SIG-M5 treated with dmso at 0.1 percent for 504 hours (cell line): ENCODE measurements at regions not wholly inside any gene's neighbourhood (a gene's known extent, or its start where the extent isn't known, plus 50 kb on each side); places are given as distances from the start of the nearest gene placed in this dataset.

ENCODE experiments used
- DNase-seq: peaks from one replicate; lab custom pipeline; 2025; ENCODE audit not compliant: unreplicated experiment; lab: John Stamatoyannopoulos, UW

DNA sequence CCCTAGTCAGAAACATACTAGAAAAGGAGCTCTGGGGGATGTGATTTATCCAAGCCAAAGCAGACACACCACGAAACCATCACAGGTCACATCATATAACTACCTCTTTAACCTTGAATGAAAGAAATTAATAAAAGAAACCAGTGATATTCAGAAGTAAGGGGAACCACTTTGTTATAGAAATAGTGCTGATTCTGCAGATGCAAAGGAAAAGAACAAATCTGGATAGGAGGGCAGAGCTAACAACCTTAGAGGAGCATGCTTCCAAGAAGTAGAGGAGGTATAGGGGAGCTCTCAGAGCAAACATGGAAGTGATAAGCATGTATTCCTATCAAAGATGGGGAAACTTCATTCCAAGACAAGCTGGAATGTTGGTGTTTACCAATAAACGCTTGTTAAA, 117.0 kb upstream of the MDM1 start:
- no peak for DNase-seq

DNA sequence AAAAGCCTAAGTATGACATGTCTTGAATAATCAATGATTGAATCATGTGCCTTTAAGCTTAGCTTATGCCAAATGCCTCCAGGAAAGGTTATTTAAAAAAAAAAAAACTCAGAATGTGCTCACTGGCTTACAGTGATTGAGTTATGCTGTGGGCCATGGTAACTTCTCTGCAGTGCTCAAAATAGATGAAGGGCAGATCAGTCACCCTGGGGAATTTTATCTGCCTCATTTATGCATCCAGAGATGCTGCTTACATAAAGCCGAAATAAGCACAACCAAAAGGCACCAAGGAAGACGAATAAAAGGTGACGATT, 118.7 kb upstream of the MDM1 start:
- no peak for DNase-seq

DNA sequence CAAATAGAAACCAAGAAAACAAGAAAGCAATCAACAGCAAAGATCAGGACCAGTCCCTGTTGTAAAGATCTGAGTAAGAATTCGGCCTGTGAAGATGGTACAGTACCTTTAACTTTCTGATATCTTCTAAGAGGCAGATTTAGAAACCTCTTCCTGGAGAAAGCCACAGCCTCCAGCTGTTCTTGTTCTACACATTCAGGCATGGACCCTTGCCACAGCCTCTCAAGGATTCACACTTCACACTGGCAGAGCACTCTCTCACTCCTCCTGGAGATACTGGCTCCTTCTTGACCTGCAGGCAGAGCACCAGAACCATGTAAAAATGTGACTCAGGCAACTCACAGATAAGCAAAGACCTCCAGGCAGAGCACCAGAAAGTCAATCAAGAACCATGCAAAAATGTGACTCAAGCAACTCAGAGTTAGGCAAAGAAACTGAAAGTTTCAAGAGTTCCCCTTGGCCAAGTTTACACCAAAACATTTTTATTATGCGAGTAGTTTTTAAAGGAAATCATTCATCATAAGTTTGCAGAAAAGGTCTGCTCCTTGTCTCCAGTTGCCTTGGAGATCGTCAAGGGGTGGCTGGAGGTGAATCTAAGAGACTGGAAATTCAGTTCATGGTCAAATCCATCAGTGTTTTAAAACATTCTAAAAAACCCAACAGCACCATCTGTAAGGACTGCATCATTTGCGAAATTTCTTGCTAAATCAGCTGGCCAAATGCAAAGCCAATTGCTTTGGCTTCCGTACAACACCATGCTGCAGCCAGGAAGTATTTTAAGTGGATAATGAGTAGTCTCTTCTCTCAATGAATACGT, 119.3 kb upstream of the MDM1 start:
- DNase-seq, result peak; percentile 35

DNA sequence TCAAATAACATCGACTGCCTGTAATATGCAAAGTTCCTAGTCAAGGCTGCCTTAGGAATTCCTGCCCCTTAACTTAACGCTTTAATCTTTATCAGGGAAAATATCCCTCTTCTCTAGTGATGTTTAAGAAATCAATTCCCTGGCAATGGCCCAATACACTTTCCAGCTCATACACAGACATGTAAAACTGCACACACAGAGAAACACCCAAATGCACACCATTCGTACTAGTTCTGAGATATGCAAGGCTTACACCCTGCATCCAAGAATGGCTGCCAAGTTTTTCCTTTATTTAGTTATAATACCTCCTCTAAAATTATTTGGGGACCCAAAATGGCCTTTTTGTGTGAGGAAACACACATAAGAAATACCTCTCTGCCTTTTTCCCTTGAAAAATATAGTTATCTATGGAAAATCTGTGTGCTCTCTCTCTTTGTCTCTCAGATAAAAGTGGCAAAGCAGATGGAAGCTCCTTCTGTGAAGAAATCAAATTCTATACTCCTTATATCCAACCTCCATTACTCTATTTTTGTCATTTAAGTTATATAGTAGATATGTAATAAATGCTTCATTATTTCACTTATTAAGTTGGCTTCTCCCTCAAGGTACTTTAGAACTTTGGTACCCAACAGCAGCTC, 120.0 kb upstream of the MDM1 start:
- no peak for DNase-seq

DNA sequence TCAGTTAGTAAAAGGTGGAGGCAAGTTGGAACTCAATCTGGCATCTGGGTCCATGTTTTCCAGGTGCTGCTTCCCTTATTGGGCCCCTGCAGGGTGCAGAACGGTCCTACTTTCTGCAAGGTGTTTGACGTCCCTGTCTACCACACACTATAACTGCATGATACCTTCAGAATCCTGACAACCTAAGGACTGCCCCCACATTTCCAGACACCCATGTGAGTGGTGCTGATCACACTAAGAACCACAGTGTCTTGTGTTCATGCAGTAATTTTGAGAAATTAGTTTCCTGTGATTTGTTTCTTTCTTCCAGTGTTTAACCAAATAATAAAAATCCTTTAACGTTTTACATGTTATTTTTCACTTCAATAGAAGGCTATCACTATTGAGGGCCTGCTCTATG, 121.1 kb upstream of the MDM1 start:
- DNase-seq, result no peak

DNA sequence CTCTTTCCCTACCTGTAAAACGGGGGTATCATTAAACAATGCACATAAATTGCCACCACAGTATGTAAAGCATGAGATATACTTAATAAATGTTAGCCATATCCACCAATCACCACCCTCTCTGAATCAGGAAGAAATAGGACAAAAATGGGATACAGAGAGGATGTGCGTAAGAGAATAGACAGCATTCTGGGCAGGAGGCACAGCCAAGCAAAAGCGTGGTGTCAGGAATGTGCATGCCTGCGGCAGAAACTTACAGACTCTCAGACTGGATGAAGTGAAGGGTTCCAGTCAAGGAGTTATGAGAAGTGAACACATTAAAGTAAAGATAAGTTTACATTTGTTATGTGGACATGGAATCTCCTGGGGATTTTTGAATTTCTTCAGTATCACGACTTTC, 121.7 kb upstream of the MDM1 start:
- no peak for DNase-seq

DNA sequence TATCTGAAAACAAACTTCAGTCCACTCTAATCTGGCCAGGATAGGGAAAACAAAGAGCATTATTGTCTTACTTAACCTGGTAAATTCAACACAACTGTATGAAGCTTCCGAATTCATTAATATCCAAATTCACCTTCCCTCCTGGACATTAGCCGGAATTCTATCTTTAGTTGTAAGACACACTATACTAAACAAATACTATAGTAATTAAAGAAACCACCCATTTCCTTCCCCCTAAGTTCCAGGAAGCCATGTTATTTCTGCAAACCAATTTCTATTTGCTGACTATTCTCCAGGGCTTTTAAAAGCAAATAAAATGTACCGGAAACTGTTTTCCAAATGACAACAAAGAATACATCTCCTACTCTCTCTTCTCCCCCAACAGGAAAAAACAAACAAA, 122.7 kb upstream of the MDM1 start:
- no peak for DNase-seq

DNA sequence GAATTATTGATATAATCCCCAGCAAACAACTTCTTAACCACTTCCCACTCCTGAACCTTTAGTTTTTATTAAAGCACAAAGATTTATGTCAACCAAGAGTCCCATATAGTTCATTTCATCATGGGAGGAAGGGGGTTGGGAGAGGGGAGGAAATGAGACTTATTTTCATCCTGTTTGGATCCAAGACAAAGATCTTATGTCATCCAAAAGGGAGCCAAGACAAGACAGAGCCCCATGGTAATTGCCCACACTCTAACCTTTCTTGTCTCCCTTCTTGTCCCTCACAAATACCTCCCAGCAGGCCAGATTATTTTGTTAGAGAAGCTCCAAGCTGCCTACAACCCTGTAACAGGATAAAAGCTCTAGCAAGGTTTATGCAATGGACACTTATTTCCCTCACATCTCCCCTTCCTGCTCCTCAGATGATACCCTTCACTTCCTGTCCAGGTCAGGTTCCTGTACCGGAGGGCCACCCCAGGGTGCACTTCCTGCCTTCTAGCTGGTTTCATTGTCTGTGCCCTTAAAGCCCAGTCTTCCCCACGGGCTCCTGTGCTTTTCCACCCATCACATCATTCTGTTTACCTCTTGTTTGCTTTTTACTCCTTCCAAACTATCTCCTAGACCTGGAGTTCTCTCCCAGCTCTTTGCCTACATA, 123.7 kb upstream of the MDM1 start:
- no peak for DNase-seq

DNA sequence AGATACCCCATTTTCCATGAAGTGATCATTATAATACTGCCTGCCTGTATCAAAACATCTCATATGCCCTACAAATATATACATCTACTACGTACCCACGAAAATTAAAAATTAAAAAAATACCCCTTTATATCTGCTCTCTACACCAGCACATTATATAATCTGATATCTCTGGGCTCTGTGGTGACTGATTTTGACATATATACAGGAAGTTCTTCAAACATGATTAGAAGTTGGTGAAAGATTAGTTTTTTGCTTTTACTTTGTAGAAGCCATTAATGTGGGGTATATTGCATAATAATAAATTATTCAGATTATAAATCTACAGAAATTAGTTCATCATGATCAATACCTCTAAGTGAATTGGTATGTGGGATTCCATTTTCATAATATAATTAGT, 126.7 kb upstream of the MDM1 start:
- no peak for DNase-seq

DNA sequence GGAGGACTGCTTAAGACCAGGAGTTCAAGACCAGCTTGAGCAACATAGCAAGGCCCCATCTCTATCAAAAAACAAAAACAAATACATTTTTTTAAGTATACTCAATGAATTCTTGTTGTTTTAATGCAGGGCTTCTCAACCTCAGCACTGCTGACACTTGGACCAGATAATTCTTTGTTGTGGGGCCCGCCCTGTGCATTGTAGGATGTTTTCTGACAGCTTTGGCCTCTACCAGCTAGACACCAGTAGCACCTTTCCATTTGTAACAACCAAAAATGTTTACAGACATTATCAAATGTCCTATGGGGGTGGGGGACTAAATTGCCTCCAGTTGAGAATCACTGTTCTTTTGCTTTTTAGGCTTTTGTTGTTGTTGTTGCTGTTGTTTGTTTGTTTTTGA, 128.1 kb upstream of the MDM1 start:
- DNase-seq, result no peak

DNA sequence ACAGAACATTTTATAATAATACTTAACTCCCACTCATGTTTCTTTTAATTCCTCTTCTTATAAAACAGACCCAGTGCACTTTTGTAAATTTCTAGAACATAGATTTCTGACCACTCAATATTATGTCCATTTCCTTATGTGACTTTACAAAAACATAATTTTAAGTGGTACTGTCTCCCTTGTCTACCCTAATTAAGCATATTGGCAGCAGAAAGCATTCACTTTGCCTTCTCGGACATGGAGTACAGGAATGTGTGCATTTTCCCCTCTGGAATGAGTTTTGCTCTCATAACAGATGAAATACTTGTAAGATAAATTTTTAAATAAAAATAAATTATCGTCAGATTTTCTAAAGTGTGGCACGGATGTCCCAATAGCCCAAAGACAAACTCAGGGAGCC, 129.5 kb upstream of the MDM1 start:
- DNase-seq, result no peak

DNA sequence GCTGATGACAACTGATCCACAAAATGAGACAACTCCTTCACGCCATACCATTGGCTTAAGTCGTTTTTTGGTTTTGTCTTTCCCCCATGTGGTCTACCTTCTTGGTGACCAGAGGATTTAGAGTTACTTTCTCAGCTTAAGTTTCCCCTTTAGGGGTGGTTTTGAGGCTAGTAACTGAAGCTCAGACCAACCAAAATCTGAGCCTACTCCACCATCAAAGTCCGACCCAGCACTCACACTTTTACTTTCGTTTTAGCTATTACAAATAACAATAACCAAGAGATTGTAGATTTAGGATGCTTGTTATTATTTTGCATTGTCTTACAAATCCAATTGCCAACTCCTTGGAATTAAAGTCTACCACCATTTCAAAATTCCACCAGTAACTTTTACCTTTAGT, 130.6 kb upstream of the MDM1 start:
- no peak for DNase-seq

DNA sequence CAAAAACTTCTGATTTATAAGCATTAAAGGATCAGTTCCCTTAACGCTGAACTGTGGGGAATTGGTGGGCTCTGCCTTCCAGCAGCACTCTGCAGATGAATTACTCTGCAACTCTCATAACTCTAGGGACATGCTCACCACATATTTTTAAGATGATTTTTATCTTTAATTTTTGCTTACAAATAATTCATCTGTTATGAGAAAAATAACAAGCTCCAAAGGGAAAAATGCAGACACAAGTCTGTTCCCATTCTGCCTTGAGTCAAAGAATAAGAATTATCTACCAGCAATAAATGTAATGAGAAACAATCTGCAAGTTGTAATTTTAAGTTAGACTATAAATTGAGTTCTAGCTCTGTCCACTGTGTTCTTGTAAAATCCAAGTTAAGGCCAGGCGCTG, 133.1 kb upstream of the MDM1 start:
- no peak for DNase-seq

DNA sequence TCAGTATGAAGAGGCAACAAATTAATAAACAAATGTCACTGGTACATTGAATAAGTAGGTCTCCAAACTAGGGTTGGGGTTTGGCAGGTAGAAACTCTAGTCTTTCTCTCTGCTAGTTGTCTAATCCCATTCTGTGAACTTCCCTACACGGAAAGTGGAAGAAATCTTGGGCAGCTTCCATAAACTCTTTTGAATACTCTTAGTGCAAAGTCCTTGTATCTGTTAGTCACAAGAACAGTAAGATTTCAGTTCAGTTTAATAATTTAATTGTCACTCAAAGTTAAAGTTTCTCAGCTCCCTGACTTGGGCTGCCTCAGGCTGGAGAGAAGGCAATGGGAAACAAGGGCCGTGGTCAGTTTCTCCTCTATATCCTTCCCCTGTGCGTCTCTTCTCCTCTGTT, 135.4 kb upstream of the MDM1 start:
- no peak for DNase-seq

DNA sequence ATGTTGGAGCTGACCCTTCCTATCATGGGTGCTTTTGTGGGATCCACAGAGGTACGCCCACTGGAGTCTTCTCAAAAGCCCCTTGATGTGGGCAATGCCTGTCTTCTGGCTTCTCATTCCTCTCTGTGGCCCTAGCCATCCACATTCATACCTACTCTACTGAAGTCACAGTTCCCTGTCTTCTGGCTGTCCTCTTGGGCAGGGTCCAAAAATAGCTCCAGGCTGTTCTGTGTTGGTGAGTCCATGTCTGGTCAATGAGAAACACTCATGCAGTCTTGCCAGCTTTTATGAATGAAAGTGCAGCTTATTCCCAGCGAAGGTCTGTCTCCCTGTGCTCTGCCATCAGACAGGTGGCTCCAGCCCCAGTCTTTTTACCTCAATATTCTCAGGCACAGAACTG, 135.9 kb upstream of the MDM1 start:
- no peak for DNase-seq

DNA sequence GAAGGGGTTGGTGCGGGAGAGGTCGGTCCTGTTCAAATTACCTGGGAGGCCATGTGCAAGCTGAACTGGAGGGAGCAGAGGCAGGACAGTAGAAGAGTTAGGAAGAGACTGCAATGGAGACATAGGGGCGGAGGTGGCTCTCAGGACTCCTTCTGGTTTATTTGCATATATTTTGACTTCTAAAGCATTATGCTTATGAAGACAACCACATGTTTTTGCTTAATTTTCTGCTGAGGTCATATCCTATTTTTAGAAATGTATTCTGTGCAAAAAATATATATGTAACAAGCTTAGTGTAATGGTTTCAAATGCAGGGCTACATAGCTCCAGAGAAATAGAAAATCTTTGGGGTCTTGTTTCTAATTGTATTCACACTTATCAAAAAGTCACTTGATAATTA, 137.0 kb upstream of the MDM1 start:
- DNase-seq, result no peak

DNA sequence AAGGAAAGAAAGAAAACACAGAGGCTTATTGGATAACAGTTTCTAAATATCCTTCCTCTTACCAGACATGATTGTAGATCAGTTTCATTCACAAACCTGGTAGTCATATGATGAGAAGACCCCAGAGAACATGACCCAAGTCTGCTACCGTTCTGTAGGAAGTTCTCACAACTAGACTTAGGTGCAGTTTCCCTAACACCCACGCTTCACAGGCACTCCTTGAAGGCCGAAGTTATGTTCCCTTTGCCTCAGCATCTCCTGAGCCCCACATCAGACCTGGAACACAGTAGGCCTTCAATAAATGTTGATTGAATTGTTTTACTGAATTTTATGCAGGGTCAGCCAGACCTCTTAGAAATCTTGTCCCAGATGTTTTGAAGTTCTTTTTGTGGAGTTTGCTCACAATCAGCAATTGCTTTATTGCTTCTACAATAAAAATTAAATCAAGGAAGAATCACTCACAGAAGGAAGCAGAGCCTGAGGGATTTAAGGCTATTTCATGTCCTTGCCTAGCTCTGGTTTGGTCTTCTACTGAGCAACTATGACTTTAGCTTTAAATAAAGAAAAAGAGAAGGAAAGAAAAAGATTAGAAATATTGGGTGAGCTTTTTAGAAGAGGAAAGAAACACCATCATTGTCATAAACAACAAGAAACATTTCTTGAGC, 138.6 kb upstream of the MDM1 start:
- DNase-seq, result no peak

DNA sequence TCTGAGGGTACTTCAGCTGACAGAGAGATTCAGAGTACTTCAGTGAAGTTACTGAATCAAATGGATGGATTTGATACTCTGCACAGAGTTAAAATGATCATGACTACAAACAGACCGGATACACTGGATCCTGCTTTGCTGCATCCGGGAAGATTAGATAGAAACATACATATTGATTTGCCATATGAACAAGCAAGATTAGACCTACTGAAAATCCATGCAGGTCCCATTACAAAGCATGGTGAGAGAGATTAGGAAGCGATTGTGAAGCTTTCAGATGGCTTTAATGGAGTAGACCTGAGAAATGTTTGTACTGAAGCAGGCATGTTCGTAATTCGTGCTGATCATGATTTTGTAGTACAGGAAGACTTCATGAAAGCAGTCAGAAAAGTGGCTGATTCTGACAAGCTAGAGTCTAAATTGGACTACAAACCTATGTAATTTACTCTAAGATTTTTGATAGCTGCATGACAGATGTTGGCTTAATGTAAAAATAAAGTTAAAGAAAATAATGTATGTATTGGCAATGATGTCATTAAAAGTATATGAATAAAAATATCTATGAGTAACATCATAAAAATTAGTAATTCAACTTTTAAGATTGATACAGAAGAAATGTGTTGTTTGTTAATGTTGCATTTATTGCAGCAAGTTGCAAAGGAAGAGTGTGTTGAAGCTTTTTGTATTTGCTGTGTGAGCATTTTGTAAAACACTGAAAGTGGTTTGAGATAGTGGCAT, 136.1 kb upstream of the RAP1B start:
- no peak for DNase-seq

DNA sequence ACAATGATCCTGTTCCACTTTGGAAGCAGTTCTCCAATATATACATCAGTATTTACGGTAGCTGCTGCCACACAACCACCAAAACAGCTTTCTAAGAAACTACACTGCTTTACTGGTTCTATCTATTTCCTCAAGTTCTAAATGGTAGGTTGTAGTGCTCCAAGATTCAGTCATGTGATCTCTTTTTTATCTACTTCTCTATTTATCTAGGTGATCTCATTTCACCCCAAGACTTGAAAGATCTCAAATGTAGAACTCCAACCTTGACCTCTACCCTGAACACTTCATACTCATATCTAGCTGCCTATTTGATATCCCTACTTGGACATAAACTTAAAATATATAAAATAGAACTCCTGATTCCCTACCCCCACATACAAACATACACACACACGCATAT, 133.9 kb upstream of the RAP1B start:
- no peak for DNase-seq

DNA sequence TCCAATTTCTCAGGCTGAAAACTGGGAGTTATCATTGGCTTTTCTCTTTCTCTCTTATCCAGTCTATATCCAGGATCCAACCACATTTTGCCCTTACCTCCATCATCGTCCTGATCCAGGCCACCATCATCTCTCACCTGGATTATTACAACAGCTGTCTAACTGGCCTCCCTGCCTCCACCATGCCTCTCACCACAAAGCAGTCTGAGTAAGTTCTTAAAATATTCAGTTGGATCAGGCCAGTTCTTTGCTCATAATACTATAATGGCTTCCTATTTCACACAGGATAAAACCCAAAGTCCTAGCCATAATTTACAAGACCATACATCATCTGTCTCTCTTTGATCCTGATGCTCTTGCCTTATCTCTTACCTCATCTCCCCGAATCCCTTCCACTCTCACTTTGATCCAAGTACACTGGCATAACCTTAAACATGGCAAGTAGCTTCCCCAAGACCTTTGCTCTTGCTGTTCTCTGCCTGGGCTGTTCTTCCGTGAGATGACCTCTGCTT, 133.4 kb upstream of the RAP1B start:
- no peak for DNase-seq

DNA sequence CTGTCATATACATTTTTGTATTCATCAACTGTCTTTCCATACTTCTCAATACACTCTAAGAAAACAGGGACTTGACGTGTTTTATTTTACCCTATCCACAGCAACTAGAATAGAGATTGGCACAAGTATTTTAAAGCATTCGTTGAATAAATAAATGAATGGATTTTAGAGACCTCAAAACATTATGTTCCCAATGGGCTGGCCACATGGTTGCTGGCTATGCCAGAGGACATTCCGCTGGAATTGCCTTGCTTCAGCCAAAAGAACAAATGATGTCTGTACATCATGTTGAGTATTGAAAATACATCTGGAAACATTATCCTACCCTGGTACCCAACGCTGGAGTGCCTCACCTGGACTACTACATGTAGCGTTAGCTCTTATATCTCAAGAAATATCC, 132.8 kb upstream of the RAP1B start:
- DNase-seq, result no peak
